HepG2 (cell line): ENCODE measurements at regions not wholly inside any gene's neighbourhood (a gene's known extent, or its start where the extent isn't known, plus 50 kb on each side); places are given as distances from the start of the nearest gene placed in this dataset.
A peak's percentile ranks its signal among the peaks of the same experiment; 100 is the strongest.

ENCODE experiments used
- ATAC-seq: fragments of 200-7000 bp; cut with Tn5 transposase; 3 replicates; pipeline ENCODE4 v1.9.1; 2020; ENCODE audit warnings: mild to moderate bottlenecking, moderate library complexity
- BruUV-seq: library from RNA; stranded (reverse); fragments of 400-500 nt; replicated peaks from 2 replicates; lab custom pipeline; 2021; lab: Mats Ljungman, UMichigan
- CTCF ChIA-PET: fragments of 300-600 bp; formaldehyde crosslinking; extraction: SDS; loops from one replicate; lab custom pipeline; 2021; ENCODE audit warnings: low total read pairs, inconsistent platforms, low intra/inter-chr PET ratio; lab: Yijun Ruan, JAX
- POLR2A ChIA-PET: fragments of 350-600 bp; sonication (Branson Sonifier 250); formaldehyde crosslinking; loops from one replicate; lab custom pipeline; 2020; ENCODE audit warnings: antibody characterized with exemption, inconsistent platforms; lab: Yijun Ruan, JAX
- DNase-seq: peaks from one replicate; pipeline ENCODE4 v3.0.0-alpha.2; 2015; ENCODE audit warnings: low spot score
- FAIRE-seq: peaks from 3 replicates; lab custom pipeline; 2011; peaks lifted over from hg19 to GRCh38; lab: Jason Lieb, UNC
- H2AFZ ChIP-seq: one replicate; pipeline ENCODE4 v1.6.1; 2011; ENCODE audit warnings: low read length, inconsistent platforms
- H3K27ac ChIP-seq: fragments of 300-600 bp; 3 replicates; pipeline ENCODE4 v1.8.0; 2011; ENCODE audit warnings: mixed run types, mild to moderate bottlenecking, mixed read lengths, low read length, inconsistent platforms; ENCODE audit not compliant: insufficient read depth; ENCODE audit errors: extremely low read length
- H3K27me3 ChIP-seq, 2 experiments: fragments of 200-600 bp in 1 of 2; 2 replicates in 1 of 2; 3 replicates in 1 of 2; pipeline versions ENCODE4 v1.6.0 to v1.8.0; 2011; ENCODE audit warnings: low read length in 2 of 2, mild to moderate bottlenecking in 2 of 2, moderate library complexity in 2 of 2, inconsistent platforms in 1 of 2; ENCODE audit not compliant: insufficient read depth in 2 of 2, control insufficient read depth in 1 of 2
- H3K36me3 ChIP-seq, 2 experiments: fragments of 200-600 bp in 1 of 2; replicated peaks in 1 of 2; 2 replicates in 1 of 2; 3 replicates in 1 of 2; pipeline versions ENCODE4 v1.5.1 to v1.8.0; 2011; ENCODE audit warnings: low read length in 2 of 2, inconsistent platforms in 1 of 2; ENCODE audit not compliant: insufficient read depth in 2 of 2, control insufficient read depth in 1 of 2
- H3K4me1 ChIP-seq: 2 replicates; pipeline ENCODE4 v1.5.1; 2012; ENCODE audit warnings: low read length, inconsistent platforms; ENCODE audit not compliant: insufficient read depth
- H3K4me2 ChIP-seq: 2 replicates; pipeline ENCODE4 v1.6.0; 2011; ENCODE audit warnings: low read depth, low read length, inconsistent platforms
- H3K4me3 ChIP-seq, 3 experiments: fragments of 200-600 bp in 1 of 3; sonication (generic), shearing (Covaris generic) in 1 of 3; replicated peaks in 1 of 3; 2 replicates each; pipeline ENCODE4 v1.5.1; 2011 to 2016; ENCODE audit warnings: low read length in 3 of 3, inconsistent platforms in 2 of 3, low read depth in 2 of 3, mild to moderate bottlenecking in 2 of 3, control low read depth in 1 of 3, mixed read lengths in 1 of 3; ENCODE audit not compliant: insufficient read depth in 1 of 3
- H3K79me2 ChIP-seq: one replicate; pipeline ENCODE4 v1.6.1; 2011; ENCODE audit warnings: low read length, inconsistent platforms; ENCODE audit not compliant: insufficient read depth
- H3K9ac ChIP-seq: 2 replicates; pipeline ENCODE4 v1.6.0; 2011; ENCODE audit warnings: mild to moderate bottlenecking, low read depth, low read length, inconsistent platforms; ENCODE audit not compliant: insufficient read depth
- H3K9me3 ChIP-seq: 2 replicates; pipeline ENCODE4 v1.5.1; 2012; ENCODE audit warnings: mild to moderate bottlenecking, low read length
- H4K20me1 ChIP-seq: 2 replicates; pipeline ENCODE4 v1.6.0; 2011; ENCODE audit warnings: inconsistent platforms, mild to moderate bottlenecking, low read length, moderate library complexity; ENCODE audit not compliant: insufficient read depth
- ATF7 ChIP-seq, 2 experiments: fragments of 450-650 bp in 1 of 2; sonication (generic) in 1 of 2; formaldehyde crosslinking in 1 of 2; IDR thresholded peaks; 2 replicates each; pipeline versions ENCODE4 v1.4.0 to v1.6.1; 2016 to 2020; ENCODE audit warnings: antibody characterized with exemption in 1 of 2, mild to moderate bottlenecking in 1 of 2, missing genetic modification reagents in 1 of 2
- BHLHE40 ChIP-seq: IDR thresholded peaks from 2 replicates; pipeline ENCODE4 v1.6.1; 2011; ENCODE audit warnings: low read length, improper control_type of control experiment
- CREB1 ChIP-seq, 2 experiments: fragments of 450-650 bp in 1 of 2; IDR thresholded peaks; 2 replicates each; pipeline ENCODE4 v1.6.1; 2016 to 2017; ENCODE audit warnings: control low read depth in 1 of 2, mild to moderate bottlenecking in 1 of 2, missing compliant biosample characterization in 1 of 2, missing genetic modification characterization in 1 of 2
- HOXA5 ChIP-seq: sonication (generic); formaldehyde crosslinking; IDR thresholded peaks from 2 replicates; pipeline ENCODE4 v1.4.0; 2020; ENCODE audit warnings: missing genetic modification reagents
- KLF9 ChIP-seq: IDR thresholded peaks from 2 replicates; pipeline ENCODE4 v1.6.1; 2016; ENCODE audit warnings: low read depth
- SRSF1 ChIP-seq: fragments of 200-400 bp; formaldehyde crosslinking; optimal IDR thresholded peaks from 2 replicates; pipeline ENCODE3; 2017; ENCODE audit warnings: mild to moderate bottlenecking, low read depth, low read length, moderate library complexity
- ZNF616 ChIP-seq: sonication (generic); formaldehyde crosslinking; IDR thresholded peaks from 2 replicates; pipeline ENCODE4 v1.5.0; 2020; ENCODE audit warnings: low read depth, mild to moderate bottlenecking, missing genetic modification reagents
- ZNF776 ChIP-seq: sonication (generic); formaldehyde crosslinking; IDR thresholded peaks from 2 replicates; pipeline ENCODE4 v1.4.0; 2020; ENCODE audit warnings: mild to moderate bottlenecking, missing genetic modification reagents
- WGBS: methylation state at CpG from one replicate; pipeline ENCODE4 v1.1.6; 2017; ENCODE audit warnings: low lambda C conversion rate; 5-methylcytosine and 5-hydroxymethylcytosine counted together
- in situ Hi-C: cut with HindIII; loops from 2 replicates; pipeline ENCODE4 v1.10.0; 2017; ENCODE audit warnings: low pct_unique_long_range_greater_than_20kb; ENCODE audit not compliant: extremely low pct_ligation_motif_present
- intact Hi-C: fragments of 100-400 bp; cut with micrococcal nuclease; formaldehyde crosslinking; loops from one replicate; pipeline ENCODE4 v1.10.0; 2022; ENCODE audit not compliant: unreplicated experiment
- TF ChIP-seq, protein P1 (sequence below): sonication (generic); formaldehyde crosslinking; IDR thresholded peaks from 2 replicates; pipeline ENCODE4 v1.4.0; 2020; ENCODE audit warnings: mild to moderate bottlenecking, missing genetic modification reagents
- TF ChIP-seq, protein P2 (sequence below), 2 experiments: sonication (generic) in 1 of 2; formaldehyde crosslinking in 1 of 2; IDR thresholded peaks; 2 replicates each; pipeline versions ENCODE4 v1.6.1 to v1.9.0; 2014 to 2022; ENCODE audit warnings: antibody characterized with exemption in 1 of 2, borderline replicate concordance in 1 of 2, inconsistent platforms in 1 of 2, low read depth in 1 of 2, missing genetic modification reagents in 1 of 2

DNA sequence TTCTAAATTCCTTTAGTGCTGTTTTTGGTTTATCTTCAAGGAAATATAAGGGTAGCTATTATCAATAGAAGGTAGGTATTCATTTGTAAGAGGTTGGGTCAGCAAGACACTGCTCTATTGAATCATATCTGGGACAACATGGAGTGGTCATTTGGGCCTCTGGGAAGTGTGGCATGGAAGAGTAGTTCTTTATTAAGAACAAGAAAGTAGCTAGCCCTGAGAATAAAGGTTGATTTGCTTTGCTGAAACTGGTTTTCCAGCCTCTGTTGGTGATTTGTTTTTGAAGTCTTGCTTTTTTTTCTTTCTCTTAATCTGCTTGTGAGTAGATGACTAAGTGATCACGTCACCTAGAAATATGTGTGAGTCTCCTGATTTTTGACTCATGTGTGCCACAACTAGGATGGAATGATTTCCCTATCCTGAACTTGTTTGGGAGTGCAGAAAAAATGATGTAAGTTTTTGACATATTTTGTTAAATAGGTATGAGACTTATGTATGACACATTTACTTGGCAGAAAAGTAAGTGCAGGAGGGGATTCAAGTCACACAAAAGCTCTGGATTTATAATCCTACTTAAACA is 381.8 kb downstream of the CENPW start:
- Histone ChIP-seq H3K4me3 (no peak overlapping the region), H4K20me1 (no peaks in the 10 kb centered on the region), H3K9me3 (no peaks in the 10 kb centered on the region), H3K27me3 (no peaks in the 10 kb centered on the region), H3K4me2 (no peak overlapping the region), H3K4me1 (no peaks in the 10 kb centered on the region), H3K36me3 (no peaks in the 10 kb centered on the region), H3K27ac (no peak overlapping the region), H2AFZ (no peak overlapping the region), H3K9ac (no peak overlapping the region), H3K79me2 (no peaks in the 10 kb centered on the region)
- ChIA-PET POLR2A (no interaction called here), CTCF (no interaction called here)
- BruUV-seq = no TSS peak
- FAIRE-seq = no peak
- intact Hi-C loops = no loop called here
- 3% methylated on average over 1 of the region's 1 CpG for WGBS
- no peak for DNase-seq
- no peak for ATAC-seq
- TF ChIP-seq, protein P1, sequence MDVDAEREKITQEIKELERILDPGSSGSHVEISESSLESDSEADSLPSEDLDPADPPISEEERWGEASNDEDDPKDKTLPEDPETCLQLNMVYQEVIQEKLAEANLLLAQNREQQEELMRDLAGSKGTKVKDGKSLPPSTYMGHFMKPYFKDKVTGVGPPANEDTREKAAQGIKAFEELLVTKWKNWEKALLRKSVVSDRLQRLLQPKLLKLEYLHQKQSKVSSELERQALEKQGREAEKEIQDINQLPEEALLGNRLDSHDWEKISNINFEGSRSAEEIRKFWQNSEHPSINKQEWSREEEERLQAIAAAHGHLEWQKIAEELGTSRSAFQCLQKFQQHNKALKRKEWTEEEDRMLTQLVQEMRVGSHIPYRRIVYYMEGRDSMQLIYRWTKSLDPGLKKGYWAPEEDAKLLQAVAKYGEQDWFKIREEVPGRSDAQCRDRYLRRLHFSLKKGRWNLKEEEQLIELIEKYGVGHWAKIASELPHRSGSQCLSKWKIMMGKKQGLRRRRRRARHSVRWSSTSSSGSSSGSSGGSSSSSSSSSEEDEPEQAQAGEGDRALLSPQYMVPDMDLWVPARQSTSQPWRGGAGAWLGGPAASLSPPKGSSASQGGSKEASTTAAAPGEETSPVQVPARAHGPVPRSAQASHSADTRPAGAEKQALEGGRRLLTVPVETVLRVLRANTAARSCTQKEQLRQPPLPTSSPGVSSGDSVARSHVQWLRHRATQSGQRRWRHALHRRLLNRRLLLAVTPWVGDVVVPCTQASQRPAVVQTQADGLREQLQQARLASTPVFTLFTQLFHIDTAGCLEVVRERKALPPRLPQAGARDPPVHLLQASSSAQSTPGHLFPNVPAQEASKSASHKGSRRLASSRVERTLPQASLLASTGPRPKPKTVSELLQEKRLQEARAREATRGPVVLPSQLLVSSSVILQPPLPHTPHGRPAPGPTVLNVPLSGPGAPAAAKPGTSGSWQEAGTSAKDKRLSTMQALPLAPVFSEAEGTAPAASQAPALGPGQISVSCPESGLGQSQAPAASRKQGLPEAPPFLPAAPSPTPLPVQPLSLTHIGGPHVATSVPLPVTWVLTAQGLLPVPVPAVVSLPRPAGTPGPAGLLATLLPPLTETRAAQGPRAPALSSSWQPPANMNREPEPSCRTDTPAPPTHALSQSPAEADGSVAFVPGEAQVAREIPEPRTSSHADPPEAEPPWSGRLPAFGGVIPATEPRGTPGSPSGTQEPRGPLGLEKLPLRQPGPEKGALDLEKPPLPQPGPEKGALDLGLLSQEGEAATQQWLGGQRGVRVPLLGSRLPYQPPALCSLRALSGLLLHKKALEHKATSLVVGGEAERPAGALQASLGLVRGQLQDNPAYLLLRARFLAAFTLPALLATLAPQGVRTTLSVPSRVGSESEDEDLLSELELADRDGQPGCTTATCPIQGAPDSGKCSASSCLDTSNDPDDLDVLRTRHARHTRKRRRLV (CRISPR knock-in tag) = no peak
- TF ChIP-seq CREB1 (IDR thresholded peaks at IDR 0.05) (peak; percentile 44; the same call in 1 of the 2 replicates), CREB1 (CRISPR knock-in tag; IDR thresholded peaks at IDR 0.05) (no peak), SRSF1 (no peak), ZNF776 (CRISPR knock-in tag) (no peak), HOXA5 (CRISPR knock-in tag) (no peak), KLF9 (CRISPR knock-in tag) (no peak), ATF7 (IDR thresholded peaks at IDR 0.05) (peak; percentile 25; the same call in 1 of the 2 replicates), ATF7 (CRISPR knock-in tag; IDR thresholded peaks at IDR 0.05) (no peak), BHLHE40 (no peak), ZNF616 (CRISPR knock-in tag) (no peak)
- TF ChIP-seq, protein P2, sequence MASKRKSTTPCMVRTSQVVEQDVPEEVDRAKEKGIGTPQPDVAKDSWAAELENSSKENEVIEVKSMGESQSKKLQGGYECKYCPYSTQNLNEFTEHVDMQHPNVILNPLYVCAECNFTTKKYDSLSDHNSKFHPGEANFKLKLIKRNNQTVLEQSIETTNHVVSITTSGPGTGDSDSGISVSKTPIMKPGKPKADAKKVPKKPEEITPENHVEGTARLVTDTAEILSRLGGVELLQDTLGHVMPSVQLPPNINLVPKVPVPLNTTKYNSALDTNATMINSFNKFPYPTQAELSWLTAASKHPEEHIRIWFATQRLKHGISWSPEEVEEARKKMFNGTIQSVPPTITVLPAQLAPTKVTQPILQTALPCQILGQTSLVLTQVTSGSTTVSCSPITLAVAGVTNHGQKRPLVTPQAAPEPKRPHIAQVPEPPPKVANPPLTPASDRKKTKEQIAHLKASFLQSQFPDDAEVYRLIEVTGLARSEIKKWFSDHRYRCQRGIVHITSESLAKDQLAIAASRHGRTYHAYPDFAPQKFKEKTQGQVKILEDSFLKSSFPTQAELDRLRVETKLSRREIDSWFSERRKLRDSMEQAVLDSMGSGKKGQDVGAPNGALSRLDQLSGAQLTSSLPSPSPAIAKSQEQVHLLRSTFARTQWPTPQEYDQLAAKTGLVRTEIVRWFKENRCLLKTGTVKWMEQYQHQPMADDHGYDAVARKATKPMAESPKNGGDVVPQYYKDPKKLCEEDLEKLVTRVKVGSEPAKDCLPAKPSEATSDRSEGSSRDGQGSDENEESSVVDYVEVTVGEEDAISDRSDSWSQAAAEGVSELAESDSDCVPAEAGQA (IDR thresholded peaks at IDR 0.05; ENCODE audit: low read depth) = no peak
- TF ChIP-seq, protein P2 (CRISPR knock-in tag; IDR thresholded peaks at IDR 0.05; ENCODE audit: borderline replicate concordance) = no peak
- in situ Hi-C loops = no loop called here
